ENCODE measurements at regions not wholly inside any gene's neighbourhood (a gene's known extent, or its start where the extent isn't known, plus 50 kb on each side); places are given as distances from the start of the nearest gene placed in this dataset.
"Not testable (repeated sequence)": the region's sequence is repeated elsewhere in the genome, so short reads cannot be mapped to it uniquely, and the experiment has no call there.

DNA sequence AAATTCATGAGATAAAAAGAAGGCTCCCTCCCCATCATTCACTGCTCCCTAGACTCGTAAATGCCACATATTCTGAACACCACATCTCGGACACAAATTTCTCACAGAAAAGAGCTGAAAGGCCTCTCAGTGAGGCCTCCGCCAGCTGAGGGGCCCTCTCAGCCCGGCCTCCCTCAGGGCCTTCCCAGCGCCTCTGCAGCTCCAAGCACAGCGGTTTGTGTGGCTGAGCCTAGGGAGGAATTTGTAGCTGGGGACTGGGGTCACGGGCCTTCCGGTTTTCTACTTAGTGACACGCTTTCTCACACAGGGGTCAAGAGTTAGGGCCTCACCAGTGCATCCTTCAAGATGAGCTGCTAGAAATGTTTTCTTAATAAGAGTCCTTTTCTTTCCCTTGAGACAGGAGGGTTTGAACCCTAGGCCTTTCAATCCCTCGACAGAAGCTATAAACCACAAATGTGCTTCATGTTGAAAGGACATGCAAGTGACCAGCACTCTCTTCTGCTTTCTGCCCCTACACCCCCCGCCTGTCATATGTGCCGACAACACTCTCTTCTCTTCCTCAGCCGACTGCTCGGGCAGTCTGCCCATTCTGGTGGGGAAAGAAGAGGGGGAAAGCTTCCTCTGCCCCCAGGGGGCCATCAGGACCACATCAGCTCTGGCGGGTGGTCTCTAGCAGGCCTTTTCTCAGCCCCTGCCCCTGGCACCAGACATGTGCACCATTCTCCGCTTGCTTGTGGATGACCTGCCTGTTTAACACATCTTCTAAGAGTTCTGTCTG lies 104.9 kb downstream of the CHIC2 start:
- no peak for DNase-seq

DNA sequence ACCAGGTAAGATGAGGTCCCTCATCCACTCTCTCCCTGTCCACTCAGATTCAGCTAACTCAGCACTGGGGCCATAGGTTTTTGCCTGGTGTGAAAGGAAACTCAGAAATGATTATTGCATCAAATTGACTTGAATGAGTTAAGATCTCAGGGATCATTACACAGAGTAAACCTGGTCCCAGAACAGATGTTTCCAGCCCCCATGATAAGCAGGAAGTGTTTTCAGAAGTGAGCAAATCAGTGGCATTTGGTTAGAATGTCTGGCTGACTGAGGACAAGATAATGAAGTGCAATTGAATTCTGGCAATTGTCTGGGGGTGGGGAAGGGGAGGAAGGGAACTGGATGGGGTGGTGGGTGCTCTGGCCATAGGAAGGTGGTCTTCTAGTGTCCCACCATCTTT lies 108.0 kb downstream of the CHIC2 start:
- DNase-seq = no peak

DNA sequence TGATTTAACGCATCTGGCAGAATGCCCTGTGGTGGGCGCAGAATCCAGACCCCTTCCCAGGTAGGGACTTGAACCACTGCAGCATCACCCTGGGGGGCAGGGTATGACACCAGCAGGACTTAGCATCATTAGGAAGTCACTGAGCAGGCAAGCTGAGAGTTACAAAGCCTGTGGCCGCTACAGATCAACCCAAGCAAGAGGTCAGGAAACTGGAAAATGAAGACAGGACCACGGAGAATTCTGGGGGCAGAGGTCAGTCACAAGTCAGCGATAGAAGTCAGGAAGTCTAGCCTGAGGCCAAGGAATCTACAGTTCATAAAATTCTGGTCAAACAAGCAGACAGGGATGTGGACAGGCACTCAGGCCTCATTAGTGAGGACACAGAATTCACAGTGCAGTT lies 108.4 kb downstream of the CHIC2 start:
- DNase-seq = no peak

DNA sequence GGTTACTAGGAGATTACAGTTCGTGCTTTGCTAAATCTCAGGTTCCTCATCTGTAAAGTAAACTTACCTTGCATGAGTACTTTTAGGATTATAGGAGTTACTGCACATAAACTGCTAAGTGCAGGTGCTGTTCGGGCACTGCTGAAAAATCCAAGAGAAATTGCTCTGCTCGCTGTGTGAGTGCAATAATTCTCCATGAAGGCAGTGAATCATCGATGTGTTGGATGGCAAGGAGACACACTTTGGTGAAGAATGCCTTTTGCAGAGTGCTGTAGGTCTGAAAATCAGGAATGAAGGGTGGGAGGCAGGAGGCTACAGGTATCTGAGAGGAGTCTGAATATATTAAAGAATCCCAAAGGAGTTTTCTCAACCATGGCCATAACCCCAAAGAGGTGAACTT lies 113.0 kb downstream of the CHIC2 start:
- no peak for DNase-seq

DNA sequence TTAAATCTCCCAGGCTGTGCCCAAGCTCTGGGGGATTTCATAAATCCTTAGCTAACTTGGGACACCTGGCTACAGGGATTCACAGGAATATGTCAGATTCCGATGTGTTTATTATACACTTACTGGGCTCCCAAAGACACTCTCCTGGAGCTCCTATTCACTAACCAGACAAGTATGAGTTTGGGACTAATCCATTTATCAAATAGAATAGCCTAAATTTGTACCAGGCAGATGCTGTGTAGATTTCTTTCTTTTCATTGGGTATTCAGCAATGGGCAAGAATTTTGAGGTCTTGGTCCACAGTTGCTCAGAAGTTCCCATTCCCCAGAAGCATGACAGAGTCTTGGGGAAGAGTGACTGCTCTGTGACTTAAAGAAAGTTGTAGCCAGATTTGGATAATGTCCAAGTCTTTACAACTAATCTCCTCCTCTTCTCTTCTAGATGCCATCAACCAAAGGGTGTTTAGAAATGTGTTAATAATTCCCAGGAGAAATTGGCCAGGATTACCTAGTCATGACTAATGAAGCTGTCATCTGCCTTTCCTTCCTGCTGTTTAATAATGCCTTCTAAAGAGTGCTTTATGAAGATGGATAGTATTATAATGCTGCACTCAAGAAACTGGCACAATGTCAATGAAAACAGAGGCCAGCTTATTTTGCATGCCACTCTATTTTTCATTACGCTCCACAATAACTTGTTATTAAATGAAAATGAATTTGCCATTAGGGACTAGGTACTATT lies 120.9 kb downstream of the CHIC2 start:
- DNase-seq = peak; percentile 82

DNA sequence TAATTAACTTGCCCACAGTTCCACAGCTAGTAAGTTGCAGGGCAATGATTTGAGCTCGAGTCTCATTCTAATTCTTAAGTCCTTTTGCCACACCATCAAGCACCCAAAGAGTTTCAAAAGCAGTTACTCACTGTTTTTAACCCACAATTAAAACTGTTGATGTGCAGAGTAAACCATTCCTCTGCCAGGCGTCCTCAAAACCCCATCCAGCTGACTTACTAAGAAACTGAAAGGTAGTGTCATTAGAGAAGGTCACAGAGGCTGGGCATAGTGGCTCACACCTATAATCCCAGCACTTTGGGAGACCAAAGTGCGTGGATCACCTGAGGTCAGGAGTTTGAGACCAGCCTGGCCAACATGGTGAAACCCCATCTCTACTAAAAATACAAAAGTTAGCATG lies 121.7 kb downstream of the CHIC2 start:
- no peak for DNase-seq

DNA sequence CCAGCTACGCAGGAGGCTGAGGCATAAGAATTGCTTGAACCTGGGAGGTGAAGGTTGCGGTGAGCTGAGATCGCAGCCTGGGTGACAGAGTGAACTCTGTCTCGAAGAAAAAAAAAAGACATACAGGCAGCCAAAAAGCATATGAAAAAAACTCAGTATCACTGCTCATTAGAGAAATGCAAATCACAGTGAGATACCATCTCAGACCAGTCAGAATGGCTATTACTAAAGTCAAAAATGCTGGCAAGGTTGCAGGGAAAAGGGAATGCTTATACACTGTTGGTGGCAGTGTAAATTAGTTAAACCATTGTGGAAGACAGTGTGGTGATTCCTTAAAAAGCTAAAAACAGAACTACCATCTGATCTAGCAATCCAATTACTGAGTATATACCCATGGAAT lies 123.1 kb downstream of the CHIC2 start:
- no peak for DNase-seq

DNA sequence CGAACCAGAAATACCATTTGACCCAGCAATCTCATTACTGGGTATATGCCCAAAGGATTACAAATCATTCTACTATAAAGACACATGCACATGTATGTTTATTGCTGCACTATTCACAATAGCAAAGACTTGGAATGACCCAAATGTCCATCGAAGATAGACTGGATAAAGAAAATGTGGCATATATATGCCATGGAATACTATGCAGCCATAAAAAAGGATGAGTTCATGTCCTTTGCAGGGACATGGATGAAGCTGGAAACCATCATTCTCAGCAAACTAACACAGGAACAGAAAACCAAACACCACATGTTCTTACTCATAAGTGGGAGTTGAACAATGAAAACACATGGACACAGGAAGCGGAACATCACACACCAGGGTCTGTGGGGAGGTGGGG lies 124.5 kb downstream of the CHIC2 start:
- DNase-seq = not testable (repeated sequence)

DNA sequence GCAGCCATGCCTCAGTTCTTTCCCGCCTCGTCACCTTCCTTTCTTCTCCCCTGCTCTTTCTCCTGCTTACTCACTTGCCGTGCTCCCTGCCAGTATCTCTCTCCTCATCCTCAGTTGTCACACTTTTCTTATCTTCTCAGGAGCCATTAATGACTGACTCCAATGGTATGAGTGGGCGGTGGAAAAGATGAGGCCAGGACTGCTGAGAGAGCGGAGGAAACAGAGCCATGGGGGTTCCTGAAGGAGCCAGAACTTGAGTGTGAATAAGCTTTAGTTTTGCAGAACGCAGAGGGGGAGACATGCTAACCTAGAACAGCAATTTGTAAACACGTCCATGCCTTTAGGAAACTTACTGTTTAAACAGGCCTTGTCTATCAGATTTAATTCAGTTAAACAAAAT lies 126.5 kb downstream of the CHIC2 start:
- DNase-seq = no peak

DNA sequence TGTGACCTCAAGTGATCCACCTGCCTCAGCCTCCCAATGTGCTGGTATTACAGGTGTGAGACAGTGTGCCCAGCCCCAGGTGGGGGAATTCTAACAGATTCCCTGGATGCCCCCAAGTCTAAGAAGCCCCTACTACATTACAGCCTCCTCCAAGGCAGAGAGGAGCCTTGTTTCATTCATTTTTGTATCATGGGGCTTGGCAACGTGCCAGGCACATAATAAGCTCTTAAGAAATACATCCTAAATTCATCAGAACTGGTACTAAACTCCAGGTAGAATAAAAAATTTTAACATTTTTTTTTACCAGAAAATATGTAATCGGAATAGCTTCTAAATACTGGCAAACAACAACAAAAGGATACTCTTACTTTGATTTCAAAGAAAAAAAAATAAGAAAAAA lies 127.1 kb downstream of the CHIC2 start:
- DNase-seq = no peak

DNA sequence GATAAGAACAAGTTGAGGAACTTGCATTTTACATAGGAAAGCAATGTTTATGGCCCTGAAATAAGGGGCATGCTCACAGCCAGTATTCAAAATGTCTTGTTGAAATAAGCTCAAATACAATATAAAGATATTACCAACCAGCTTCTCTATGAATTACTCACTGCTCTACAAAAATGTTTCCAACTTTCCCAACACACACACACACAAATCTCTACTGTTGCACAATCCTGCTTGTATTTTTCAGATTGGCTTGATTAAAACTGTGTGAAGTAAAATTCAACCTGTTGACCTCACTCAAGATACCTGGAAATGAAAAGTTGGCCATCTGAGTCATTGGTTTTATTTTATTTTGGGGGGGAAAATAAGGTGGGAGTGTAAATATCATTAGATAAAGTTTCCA lies 128.6 kb downstream of the CHIC2 start:
- no peak for DNase-seq

DNA sequence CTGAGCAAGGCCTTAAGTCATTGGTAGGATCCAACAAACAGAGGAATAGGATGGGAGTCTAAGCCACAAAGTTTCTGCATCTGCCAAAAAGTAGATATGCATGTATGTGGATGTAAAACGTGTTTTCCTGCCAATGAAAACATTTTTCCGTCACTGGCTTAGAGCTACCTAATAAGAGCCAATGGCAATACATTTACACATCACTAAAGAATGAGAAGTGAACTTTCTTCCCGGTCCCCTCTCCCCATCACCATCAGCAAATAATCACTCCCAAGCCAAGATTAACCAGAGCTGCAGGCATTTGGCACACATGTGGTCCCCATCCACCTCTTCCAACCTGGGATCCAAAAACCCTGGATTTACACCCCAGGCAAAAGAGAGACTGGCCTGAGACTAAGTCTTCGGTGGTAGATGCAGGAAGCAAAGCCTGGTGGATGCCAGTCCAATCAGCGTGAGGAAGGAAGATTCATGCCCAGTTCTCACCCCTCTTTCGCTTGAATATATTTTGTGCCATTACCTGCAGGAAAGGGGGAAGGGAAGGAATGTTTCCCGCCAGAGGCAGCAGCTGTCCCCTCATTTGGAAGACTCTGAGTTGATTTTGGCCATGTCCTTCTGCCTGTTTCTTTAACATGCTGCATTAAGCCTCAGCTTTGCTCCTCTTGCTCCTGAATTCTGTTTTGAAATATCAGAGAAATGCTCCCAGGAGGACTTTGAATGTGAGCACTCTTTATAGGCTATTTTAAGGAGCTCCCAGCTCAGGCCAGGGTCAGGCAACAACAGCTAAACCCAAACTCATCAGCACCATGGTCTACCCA lies 131.4 kb downstream of the CHIC2 start:
- no peak for DNase-seq

DNA sequence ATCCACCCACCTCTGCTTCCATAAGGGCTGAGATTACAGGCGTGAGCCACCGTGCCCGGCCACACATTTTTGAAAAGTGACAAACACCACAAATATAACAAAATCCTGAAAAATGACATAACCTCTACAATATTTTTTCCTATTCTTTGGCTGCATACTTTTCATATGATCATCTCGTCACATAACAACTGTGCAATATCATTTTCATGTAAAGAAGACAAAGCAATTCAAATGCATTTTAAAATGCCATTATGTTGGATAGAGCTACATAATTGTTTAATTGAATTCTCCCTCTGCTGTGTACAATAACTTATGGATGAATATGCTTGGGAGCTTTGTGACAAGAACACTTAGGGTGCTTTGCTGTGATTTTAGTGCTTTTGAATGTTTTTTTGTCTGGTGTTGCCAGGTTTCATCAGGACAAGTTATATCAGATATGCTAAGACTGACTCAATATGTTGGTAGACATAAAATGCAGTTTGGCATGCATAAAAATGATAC lies 132.9 kb downstream of the CHIC2 start:
- DNase-seq = no peak

DNA sequence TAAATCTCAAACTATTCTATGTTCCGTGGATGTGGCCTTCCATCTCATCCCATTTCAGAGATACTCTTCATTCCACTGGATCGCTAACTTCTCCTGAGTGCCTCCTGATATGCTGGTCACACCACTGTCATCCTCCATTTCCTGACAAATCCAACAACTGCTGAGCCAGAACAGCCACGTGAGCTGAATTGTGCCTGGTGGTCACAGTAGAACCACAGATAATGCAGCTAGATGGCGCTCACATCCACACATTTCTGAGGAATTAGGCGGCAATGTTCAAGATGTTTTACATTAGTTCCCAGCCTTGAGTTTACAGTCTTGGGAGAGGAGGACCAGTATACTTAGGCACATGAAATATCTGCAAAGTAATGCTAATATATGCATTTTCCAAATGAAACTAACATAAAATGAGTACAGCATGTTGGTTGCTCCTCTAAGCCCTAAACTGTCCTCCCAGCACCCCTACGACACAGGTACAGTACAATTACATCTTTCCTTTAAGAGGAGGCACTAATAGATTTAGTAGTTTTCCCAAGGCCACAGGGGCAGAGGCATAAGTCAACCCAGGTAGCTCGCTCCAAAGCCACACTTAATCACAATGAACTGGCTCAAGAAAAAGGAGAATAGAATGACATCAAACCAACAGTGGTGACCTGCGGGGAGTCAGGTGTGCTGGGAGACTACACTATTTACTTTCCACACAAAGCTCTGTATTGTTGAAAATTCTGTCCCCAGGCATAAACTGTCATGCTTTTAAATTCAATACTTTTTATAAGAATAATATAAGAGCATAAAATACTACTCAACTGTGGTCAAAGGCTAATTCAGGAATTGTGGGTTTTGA lies 134.2 kb downstream of the CHIC2 start:
- peak; percentile 81 for DNase-seq

DNA sequence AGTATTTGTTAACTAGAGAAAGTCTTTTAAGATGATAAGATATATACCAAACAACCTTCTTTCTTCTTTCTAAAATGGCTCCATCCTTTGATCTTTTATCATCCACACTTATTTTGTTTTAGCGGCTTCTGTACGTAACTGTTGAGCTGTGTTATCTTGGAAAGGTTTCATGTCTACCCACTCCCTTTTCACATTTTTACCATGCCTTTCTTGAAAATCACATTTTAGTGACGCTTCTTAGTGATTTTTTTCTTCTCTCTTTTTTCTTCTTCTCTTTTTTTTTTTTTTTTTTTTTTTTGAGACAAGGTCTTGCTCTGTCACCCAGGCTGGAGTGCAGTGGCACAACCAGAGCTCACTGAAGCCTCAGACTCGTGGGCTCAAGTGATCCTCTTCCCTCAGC lies 135.1 kb downstream of the CHIC2 start:
- no peak for DNase-seq

DNA sequence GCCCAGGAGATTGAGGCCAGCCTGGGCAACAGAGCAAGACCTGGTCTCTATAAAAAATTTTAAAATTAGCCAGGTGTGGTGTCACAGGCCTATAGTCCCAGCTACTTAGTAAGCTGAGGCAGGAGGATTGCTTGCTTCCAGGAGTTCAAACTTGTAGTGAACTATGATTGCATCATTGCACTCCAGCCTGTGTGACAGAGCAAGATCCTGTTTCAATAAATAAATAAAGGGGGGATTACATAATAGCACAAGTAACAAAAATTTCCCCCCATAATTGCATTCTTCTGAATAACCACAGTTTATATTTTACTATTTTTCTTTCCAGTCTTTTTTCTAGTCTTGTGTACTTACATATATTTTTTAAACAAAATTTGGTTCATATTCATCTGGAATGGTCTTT lies 135.6 kb downstream of the CHIC2 start:
- DNase-seq = no peak

DNA sequence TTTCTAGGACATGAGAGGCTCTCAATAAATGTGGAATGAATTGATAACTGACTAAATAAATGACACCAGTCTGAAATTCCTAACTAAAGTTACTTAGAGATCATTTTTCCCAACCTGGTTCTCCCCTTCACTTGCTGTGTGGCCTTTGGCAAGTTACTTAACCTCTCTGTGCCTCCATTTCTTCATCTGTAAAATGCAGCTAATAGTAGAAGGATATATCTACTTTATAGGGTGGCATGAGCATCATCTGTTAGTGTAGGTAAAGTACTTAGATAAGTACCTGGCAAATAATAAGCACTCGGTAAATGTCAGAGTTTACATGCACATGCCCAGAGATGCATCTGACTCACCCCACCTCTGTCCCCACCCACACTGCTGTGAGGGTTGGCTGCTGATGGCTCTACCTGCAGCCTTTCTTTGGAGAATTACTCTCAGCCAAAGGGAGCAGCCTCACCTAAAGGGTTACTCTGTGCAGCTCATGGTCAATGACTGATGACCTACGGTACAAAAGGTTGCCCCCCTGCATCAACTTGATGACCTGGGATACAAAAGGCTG lies 139.3 kb downstream of the CHIC2 start:
- DNase-seq = no peak

DNA sequence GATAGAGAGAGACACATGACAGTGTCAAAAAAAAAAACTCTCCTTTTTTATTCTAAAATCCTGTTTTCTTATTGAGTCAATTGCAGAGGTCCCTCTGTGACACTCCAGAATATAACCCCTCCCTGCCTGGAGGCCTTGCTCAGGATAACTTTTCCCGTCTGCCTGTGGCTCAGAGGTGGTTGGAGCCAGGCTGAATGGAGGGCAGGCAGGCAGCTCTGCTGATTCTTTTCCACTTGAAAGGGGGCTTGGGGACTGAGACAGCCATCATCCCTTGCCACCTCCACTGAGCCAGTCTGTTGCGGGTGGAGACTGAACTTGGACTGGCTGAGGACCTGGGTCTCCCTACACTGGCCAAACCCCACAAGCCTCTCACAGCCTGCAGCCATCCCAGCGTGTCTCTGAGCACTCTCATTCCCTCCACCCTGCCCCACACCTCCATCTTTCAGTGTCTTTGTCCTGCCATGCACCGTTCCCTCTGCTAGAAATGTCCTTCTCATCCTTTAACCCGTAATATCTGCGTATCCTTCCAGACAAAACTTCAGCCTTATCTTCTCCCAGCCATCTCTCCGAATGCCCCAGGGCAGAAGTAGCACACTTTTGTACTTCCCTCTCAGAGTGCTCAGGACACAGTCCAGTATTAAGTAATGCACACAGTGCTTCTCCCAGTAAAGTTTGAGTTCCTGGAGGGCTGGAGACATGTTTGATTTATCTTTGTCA lies 139.9 kb downstream of the CHIC2 start:
- DNase-seq = no peak

DNA sequence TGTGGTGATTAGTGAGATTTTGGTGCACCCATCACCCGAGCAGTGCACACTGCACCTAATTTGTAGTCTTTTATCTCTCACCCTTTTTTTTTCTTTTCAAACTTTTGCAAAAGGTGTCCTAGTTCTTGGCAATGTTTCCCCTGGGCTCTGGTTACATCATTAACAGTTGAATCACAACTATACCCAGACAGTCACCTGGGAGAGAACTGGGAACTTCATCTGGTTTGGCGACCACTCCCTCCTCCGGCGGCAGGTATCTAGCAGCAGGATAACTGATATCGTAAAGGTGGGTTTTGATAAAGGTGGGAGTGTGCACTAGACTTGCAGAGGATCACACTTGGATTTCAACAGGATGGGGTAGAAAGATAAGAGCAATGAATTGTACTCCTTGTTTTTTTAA lies 140.5 kb downstream of the CHIC2 start:
- DNase-seq = no peak

DNA sequence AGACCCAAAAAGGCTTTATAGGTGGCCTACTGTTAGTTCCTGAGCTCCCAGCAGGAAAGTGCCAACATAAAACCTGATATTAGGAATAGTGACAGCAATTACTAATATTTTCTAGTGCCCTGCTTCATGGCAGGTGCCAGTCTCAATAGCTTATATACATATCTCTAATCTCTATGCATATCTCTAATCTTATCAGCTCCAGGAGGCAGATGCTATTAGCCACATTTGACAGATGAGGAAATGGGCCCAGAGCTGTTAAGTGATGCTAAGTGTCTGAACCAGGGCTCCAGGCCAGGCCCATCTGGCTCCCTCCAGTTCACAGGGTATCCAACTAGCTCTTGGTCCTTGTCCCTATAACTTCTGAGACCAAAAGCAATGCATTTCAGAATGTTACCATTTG lies 142.5 kb downstream of the CHIC2 start:
- peak; percentile 34 for DNase-seq

DNA sequence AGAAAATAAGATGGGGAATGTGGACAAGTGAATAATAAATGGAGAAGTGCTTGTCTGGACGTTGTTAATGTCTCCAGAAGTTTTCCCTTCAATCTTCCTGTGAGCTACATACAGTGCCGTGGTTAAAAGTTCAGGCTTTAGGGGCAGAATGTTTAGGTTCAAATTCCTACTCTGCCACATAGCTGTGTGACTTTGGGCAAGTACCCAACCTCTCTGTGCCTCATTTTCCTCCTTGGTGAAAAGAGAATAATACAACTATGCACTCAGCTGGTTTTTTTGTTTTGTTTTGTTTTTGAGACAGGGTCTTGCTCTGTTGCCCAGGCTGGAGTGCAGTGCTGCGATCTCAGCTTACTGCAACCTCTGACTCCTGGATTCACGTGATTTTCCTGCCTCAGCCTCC lies 143.5 kb downstream of the CHIC2 start:
- DNase-seq = no peak

DNA sequence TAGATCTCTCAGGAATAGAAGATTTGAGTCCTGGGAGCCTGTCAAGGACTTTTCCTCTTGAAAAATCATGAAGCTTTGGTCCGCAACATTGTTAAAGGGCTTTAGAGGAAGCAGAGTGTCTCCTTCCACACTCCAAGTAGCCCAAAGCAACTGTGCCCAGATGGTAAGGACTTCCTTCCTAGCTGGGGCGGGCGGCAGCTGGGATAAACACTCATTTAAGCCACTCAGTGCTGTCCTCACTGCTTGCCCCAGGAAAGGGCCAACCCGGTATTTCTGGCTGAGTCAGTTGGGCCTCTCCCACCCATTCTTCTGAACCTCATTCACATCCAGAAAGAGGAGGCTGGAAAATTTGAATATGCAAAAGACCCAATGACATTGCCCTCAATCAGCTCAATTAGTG lies 144.3 kb downstream of the CHIC2 start:
- DNase-seq = peak; percentile 20

All from NCI-H82 (cell line).